Kidney (tissue), 13 donors: ENCODE measurements at regions not wholly inside any gene's neighbourhood (a gene's known extent, or its start where the extent isn't known, plus 50 kb on each side); places are given as distances from the start of the nearest gene placed in this dataset.

Experiments used
- DNase-seq, 5 donors: peaks; one replicate each; pipeline ENCODE4 v3.0.0-alpha.2; 2013 to 2020
- FAIRE-seq: peaks from 2 replicates; lab custom pipeline; 2012; peaks lifted over from hg19 to GRCh38; lab: Jason Lieb, UNC
- H3K27ac ChIP-seq, 2 donors: one replicate each; pipeline ENCODE4 v1.7.0; 2013; ENCODE audit warnings: low read depth in 2 of 2, low read length in 2 of 2, inconsistent platforms in 1 of 2
- H3K27me3 ChIP-seq: one replicate; pipeline ENCODE4 v1.7.1; 2013; ENCODE audit warnings: low read length, inconsistent platforms; ENCODE audit not compliant: control insufficient read depth, insufficient read depth
- H3K36me3 ChIP-seq, 3 donors: one replicate each; pipeline versions ENCODE4 v1.7.0 to v1.7.1; 2013; ENCODE audit warnings: low read length in 3 of 3, control low read depth in 1 of 3, inconsistent platforms in 1 of 3; ENCODE audit not compliant: insufficient read depth in 3 of 3, control insufficient read depth in 2 of 3
- H3K4me1 ChIP-seq, 3 donors: one replicate each; pipeline versions ENCODE4 v1.7.0 to v1.7.1; 2013; ENCODE audit warnings: low read length in 3 of 3, inconsistent platforms in 1 of 3, low read depth in 1 of 3; ENCODE audit not compliant: control insufficient read depth in 2 of 3, insufficient read depth in 2 of 3
- H3K4me3 ChIP-seq, 3 donors: one replicate each; pipeline versions ENCODE4 v1.7.0 to v1.8.1; 2013; ENCODE audit warnings: low read length in 3 of 3, control low read depth in 1 of 3, inconsistent platforms in 1 of 3
- H3K9ac ChIP-seq, 3 donors: one replicate each; pipeline versions ENCODE4 v1.7.0 to v1.7.1; 2013; ENCODE audit warnings: low read length in 3 of 3, control low read depth in 1 of 3, inconsistent platforms in 1 of 3
- H3K9me3 ChIP-seq, 3 donors: one replicate each; pipeline versions ENCODE4 v1.7.0 to v1.7.1; 2013; ENCODE audit warnings: low read length in 3 of 3, control low read depth in 1 of 3, inconsistent platforms in 1 of 3; ENCODE audit not compliant: control insufficient read depth in 2 of 3, insufficient read depth in 1 of 3
- CTCF ChIP-seq: IDR thresholded peaks from 3 replicates; pipeline ENCODE4 v1.5.1; 2012; ENCODE audit warnings: mild to moderate bottlenecking, moderate library complexity, borderline replicate concordance; ENCODE audit not compliant: insufficient read depth; ENCODE audit errors: extremely low read depth
- intact Hi-C: fragments of 100-400 bp; cut with DNase I; formaldehyde crosslinking; loops from one replicate; pipeline ENCODE4 v1.11.1; 2022
- donor health status: control.
- donor health status: control.
- donor health status: control.
- donor health status: control.
- donor health status: control.
- donor health status: DM: yes; HTN: yes; CAD: no.
- donor health status: Normal renal cell carcinoma (clear cell type).

GRCh38 chr7:81648716-81649115 is 121.1 kb downstream of the HGF start:
- Histone ChIP-seq H3K9me3 (no peaks in the 10 kb centered on the region), H3K27ac (no peak overlapping the region), H3K36me3 (no peaks in the 10 kb centered on the region), H3K27me3 (no peaks in the 10 kb centered on the region), H3K4me1 (no peaks in the 10 kb centered on the region), H3K9ac (no peak overlapping the region), H3K4me3 (no peak overlapping the region)
- TF ChIP-seq CTCF, result no peak
- no peak for DNase-seq
- FAIRE-seq, result no peak
- intact Hi-C loops, result no loop called here

GRCh38 chr7:81645435-81645834 is 124.4 kb downstream of the HGF start:
- H3K9me3 ChIP-seq, result no peaks in the 10 kb centered on the region
- no peaks in the 10 kb centered on the region for H3K4me1 ChIP-seq
- intact Hi-C loops, result no loop called here
- no peak for TF ChIP-seq CTCF
- FAIRE-seq (no peak), DNase-seq (no peak)
- H3K4me3 ChIP-seq, result no peak overlapping the region
- no peak overlapping the region for H3K9ac ChIP-seq
- no peak overlapping the region for H3K27ac ChIP-seq
- H3K36me3 ChIP-seq, result no peaks in the 10 kb centered on the region
- no peaks in the 10 kb centered on the region for H3K27me3 ChIP-seq

- Histone ChIP-seq H3K36me3 (no peaks in the 10 kb centered on the region), H3K9me3 (no peaks in the 10 kb centered on the region), H3K27ac (no peak overlapping the region), H3K4me3 (no peak overlapping the region), H3K4me1 (no peaks in the 10 kb centered on the region), H3K27me3 (no peaks in the 10 kb centered on the region), H3K9ac (no peak overlapping the region)
- DNase-seq, result no peak
- intact Hi-C loops, result no loop called here
- no peak for FAIRE-seq
- no peak for TF ChIP-seq CTCF
These were observed 128.0 kb downstream of the HGF start for GRCh38 chr7:81641873-81642272.

- Histone ChIP-seq H3K27me3 (no peaks in the 10 kb centered on the region), H3K4me3 (no peak overlapping the region), H3K4me1 (no peaks in the 10 kb centered on the region), H3K9me3 (no peaks in the 10 kb centered on the region), H3K36me3 (no peaks in the 10 kb centered on the region), H3K27ac (no peak overlapping the region), H3K9ac (no peak overlapping the region)
- no peak for FAIRE-seq
- intact Hi-C loops, result no loop called here
- DNase-seq, result peak in 2 of 5 donors; percentile 24 to 49
- TF ChIP-seq CTCF, result no peak
These were observed 131.6 kb downstream of the HGF start for GRCh38 chr7:81638198-81638597.
